ENCODE measurements at regions not wholly inside any gene's neighbourhood (a gene's known extent, or its start where the extent isn't known, plus 50 kb on each side); places are given as distances from the start of the nearest gene placed in this dataset.

- no peak overlapping the region for H3K27ac ChIP-seq (ENCODE audit: low read depth, low read length)
- H3F3A ChIP-seq (ENCODE audit: control insufficient read depth, insufficient read depth): no peaks in the 10 kb centered on the region
- H3K4me2 ChIP-seq (ENCODE audit: low read length): no peak overlapping the region
- H3K4me1 ChIP-seq (ENCODE audit: control insufficient read depth, low read length): no peaks in the 10 kb centered on the region
- TF ChIP-seq CTCF (IDR thresholded peaks at IDR 0.05; ENCODE audit: low read depth, low read length, poor library complexity, severe bottlenecking) (no peak), EZH2phosphoT487 (IDR thresholded peaks at IDR 0.05; ENCODE audit: borderline replicate concordance, low read length) (no peak)
- no peaks in the 10 kb centered on the region for H4K20me1 ChIP-seq (ENCODE audit: control insufficient read depth, insufficient read depth, low read depth, low read length)
- H3K36me3 ChIP-seq (ENCODE audit: control insufficient read depth, low read length): no peaks in the 10 kb centered on the region
- H3K9me3 ChIP-seq (ENCODE audit: control insufficient read depth, insufficient read depth, low read length): no peaks in the 10 kb centered on the region
- H3K79me2 ChIP-seq (ENCODE audit: control insufficient read depth, low read length): no peaks in the 10 kb centered on the region
- H3K27me3 ChIP-seq (ENCODE audit: control insufficient read depth, low read length): no peaks in the 10 kb centered on the region
- no peak overlapping the region for H3K4me3 ChIP-seq (ENCODE audit: low read length)
- no peaks in the 10 kb centered on the region; the same call in 1 of the 2 replicates for H3K9me2 ChIP-seq (replicated peaks; ENCODE audit: control insufficient read depth, low read length)
Observed at GRCh38 chr12:97758194-97758501, 295.5 kb downstream of the RMST start.

- Histone ChIP-seq H3K79me2 (ENCODE audit: control insufficient read depth, low read length) (no peaks in the 10 kb centered on the region), H3K27me3 (ENCODE audit: control insufficient read depth, low read length) (no peaks in the 10 kb centered on the region), H3K4me1 (ENCODE audit: control insufficient read depth, low read length) (no peaks in the 10 kb centered on the region), H3K9me3 (ENCODE audit: control insufficient read depth, insufficient read depth, low read length) (no peaks in the 10 kb centered on the region), H3K36me3 (ENCODE audit: control insufficient read depth, low read length) (no peaks in the 10 kb centered on the region), H3K9me2 (replicated peaks; ENCODE audit: control insufficient read depth, low read length) (no peaks in the 10 kb centered on the region; the same call in 1 of the 2 replicates), H4K20me1 (ENCODE audit: control insufficient read depth, insufficient read depth, low read depth, low read length) (no peaks in the 10 kb centered on the region), H3K4me2 (ENCODE audit: low read length) (no peak overlapping the region), H3K4me3 (ENCODE audit: low read length) (no peak overlapping the region), H3F3A (ENCODE audit: control insufficient read depth, insufficient read depth) (no peaks in the 10 kb centered on the region), H3K27ac (ENCODE audit: low read depth, low read length) (no peak overlapping the region)
- TF ChIP-seq CTCF (IDR thresholded peaks at IDR 0.05; ENCODE audit: low read depth, low read length, poor library complexity, severe bottlenecking) (no peak), EZH2phosphoT487 (IDR thresholded peaks at IDR 0.05; ENCODE audit: borderline replicate concordance, low read length) (no peak)
Observed at GRCh38 chr12:97758586-97758985, 296.0 kb downstream of the RMST start.

- H3K27ac ChIP-seq (ENCODE audit: low read depth, low read length): no peak overlapping the region
- no peaks in the 10 kb centered on the region for H3K79me2 ChIP-seq (ENCODE audit: control insufficient read depth, low read length)
- no peaks in the 10 kb centered on the region for H3K4me1 ChIP-seq (ENCODE audit: control insufficient read depth, low read length)
- H3K4me3 ChIP-seq (ENCODE audit: low read length): no peak overlapping the region
- H4K20me1 ChIP-seq (ENCODE audit: control insufficient read depth, insufficient read depth, low read depth, low read length): no peaks in the 10 kb centered on the region
- no peaks in the 10 kb centered on the region for H3K9me3 ChIP-seq (ENCODE audit: control insufficient read depth, insufficient read depth, low read length)
- TF ChIP-seq EZH2phosphoT487 (IDR thresholded peaks at IDR 0.05; ENCODE audit: borderline replicate concordance, low read length) (no peak), CTCF (IDR thresholded peaks at IDR 0.05; ENCODE audit: low read depth, low read length, poor library complexity, severe bottlenecking) (no peak)
- no peaks in the 10 kb centered on the region; the same call in 1 of the 2 replicates for H3K9me2 ChIP-seq (replicated peaks; ENCODE audit: control insufficient read depth, low read length)
- H3K4me2 ChIP-seq (ENCODE audit: low read length): no peak overlapping the region
- H3F3A ChIP-seq (ENCODE audit: control insufficient read depth, insufficient read depth): no peaks in the 10 kb centered on the region
- no peaks in the 10 kb centered on the region for H3K36me3 ChIP-seq (ENCODE audit: control insufficient read depth, low read length)
- no peaks in the 10 kb centered on the region for H3K27me3 ChIP-seq (ENCODE audit: control insufficient read depth, low read length)
Observed at GRCh38 chr12:97760601-97761000, 298.0 kb downstream of the RMST start.

- Histone ChIP-seq H3K9me2 (replicated peaks; ENCODE audit: control insufficient read depth, low read length) (no peaks in the 10 kb centered on the region), H3K27ac (ENCODE audit: low read depth, low read length) (no peak overlapping the region), H3K4me2 (ENCODE audit: low read length) (no peak overlapping the region), H4K20me1 (ENCODE audit: control insufficient read depth, insufficient read depth, low read depth, low read length) (no peaks in the 10 kb centered on the region), H3K4me1 (ENCODE audit: control insufficient read depth, low read length) (no peaks in the 10 kb centered on the region), H3K4me3 (ENCODE audit: low read length) (no peak overlapping the region), H3F3A (ENCODE audit: control insufficient read depth, insufficient read depth) (no peaks in the 10 kb centered on the region), H3K36me3 (ENCODE audit: control insufficient read depth, low read length) (no peaks in the 10 kb centered on the region), H3K9me3 (ENCODE audit: control insufficient read depth, insufficient read depth, low read length) (no peaks in the 10 kb centered on the region), H3K79me2 (ENCODE audit: control insufficient read depth, low read length) (no peaks in the 10 kb centered on the region), H3K27me3 (ENCODE audit: control insufficient read depth, low read length) (no peaks in the 10 kb centered on the region)
- no peak for TF ChIP-seq EZH2phosphoT487 (IDR thresholded peaks at IDR 0.05; ENCODE audit: borderline replicate concordance, low read length)
- no peak for TF ChIP-seq CTCF (IDR thresholded peaks at IDR 0.05; ENCODE audit: low read depth, low read length, poor library complexity, severe bottlenecking)
Observed at GRCh38 chr12:97763113-97763512, 300.5 kb downstream of the RMST start.

All from DOHH2 (cell line).